T-helper 17 cell (primary cell): ENCODE measurements at regions not wholly inside any gene's neighbourhood (a gene's known extent, or its start where the extent isn't known, plus 50 kb on each side); places are given as distances from the start of the nearest gene placed in this dataset.

Source experiments
- ATAC-seq: fragments of 150-1000 bp; cut with Tn5 transposase; 2 replicates; pipeline ENCODE4 v1.10.0; 2021; ENCODE audit warnings: mild to moderate bottlenecking, moderate library complexity
- DNase-seq, 3 donors: peaks; one replicate each; pipeline versions ENCODE4 v3.0.0 to v3.0.0-alpha.2; 2020 to 2021
- H3K9me3 ChIP-seq: one replicate; pipeline ENCODE4 v1.7.0; 2013; ENCODE audit warnings: low read length, mild to moderate bottlenecking; ENCODE audit not compliant: control insufficient read depth, poor library complexity, severe bottlenecking
- H3K27ac Mint-ChIP-seq: one replicate; pipeline ENCODE4 v1.8.0; 2022; ENCODE audit warnings: mild to moderate bottlenecking, moderate library complexity, mixed read lengths
- H3K27me3 Mint-ChIP-seq: one replicate; pipeline ENCODE4 v1.8.0; 2022; ENCODE audit warnings: mixed read lengths
- H3K36me3 Mint-ChIP-seq: one replicate; pipeline ENCODE4 v1.8.0; 2022; ENCODE audit warnings: low read depth, mixed read lengths
- H3K4me1 Mint-ChIP-seq: one replicate; pipeline ENCODE4 v1.8.0; 2022; ENCODE audit warnings: mild to moderate bottlenecking, mixed read lengths
- H3K4me3 Mint-ChIP-seq: one replicate; pipeline ENCODE4 v1.8.0; 2022; ENCODE audit warnings: mild to moderate bottlenecking, moderate library complexity, mixed read lengths

DNA sequence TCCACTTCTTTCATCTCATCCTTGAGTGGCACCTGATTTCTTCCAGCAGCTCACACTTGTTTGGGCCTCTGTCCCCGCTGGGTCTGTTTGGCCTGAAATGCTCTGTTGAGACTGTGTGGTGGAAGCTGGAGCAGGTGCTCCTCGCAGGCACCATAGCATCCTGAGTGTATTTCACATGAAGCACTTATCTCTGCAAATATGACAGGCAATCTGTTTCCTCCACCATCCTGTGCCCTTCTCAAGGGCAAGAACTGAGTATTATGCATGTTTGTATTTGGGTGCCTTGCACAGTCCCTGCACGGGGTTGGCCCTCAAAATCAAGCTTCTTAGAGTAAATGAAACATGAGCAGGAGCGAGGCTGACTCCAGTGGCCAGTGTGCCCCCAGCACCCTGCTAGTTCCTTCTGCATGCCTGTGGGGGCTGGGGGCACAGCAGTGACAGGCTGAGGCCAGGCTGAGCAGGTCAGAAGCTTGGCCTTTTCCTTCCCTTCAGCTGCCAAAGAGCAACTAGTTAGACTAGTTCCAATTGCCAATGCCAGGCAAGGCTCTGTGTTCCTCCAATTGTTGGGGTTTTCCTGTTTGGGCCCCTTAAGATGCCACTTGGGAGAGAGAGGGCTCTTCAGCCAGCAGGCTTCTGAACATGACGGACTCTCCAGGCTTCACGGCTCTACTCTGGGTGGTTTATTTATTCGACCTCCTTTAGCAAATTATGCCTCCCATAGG lies 129.6 kb upstream of the ATP1A1 start:
- peaks cover 3% of the 10 kb centered on the region for H3K36me3 Mint-ChIP-seq
- no peaks in the 10 kb centered on the region for H3K9me3 ChIP-seq
- no peak for DNase-seq
- H3K4me1 Mint-ChIP-seq = peaks cover 5% of the 10 kb centered on the region
- H3K27me3 Mint-ChIP-seq = peaks cover 17% of the 10 kb centered on the region
- ATAC-seq = no peak
- no peak overlapping the region for H3K4me3 Mint-ChIP-seq
- no peak overlapping the region for H3K27ac Mint-ChIP-seq

- Mint-ChIP-seq H3K4me1 (peaks cover 5% of the 10 kb centered on the region), H3K36me3 (peaks cover 4% of the 10 kb centered on the region), H3K4me3 (no peak overlapping the region), H3K27ac (peak overlapping the region; percentile 6), H3K27me3 (peaks cover 8% of the 10 kb centered on the region)
- no peaks in the 10 kb centered on the region for H3K9me3 ChIP-seq
- DNase-seq = no peak
- ATAC-seq = no peak
These were observed 126.9 kb upstream of the ATP1A1 start for GRCh38 chr1:116246174-116246573.

DNA sequence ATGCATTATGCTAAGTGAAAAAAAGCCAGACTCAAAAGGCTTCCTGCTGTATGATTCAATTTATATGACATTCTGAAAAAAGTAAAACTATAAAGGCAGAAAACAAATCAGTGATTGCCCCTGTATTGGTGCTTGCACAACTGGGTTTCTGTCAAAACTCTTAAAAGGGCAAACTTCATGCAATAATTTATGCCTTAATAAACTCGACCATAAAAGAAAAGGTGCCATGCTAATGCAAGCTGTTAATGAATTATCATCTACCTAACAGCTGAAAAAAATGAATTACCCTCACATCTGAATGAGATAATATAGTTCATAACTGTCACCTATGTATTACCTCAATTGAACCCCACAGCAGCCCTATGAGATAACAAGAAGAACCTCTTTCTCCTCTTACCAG lies 120.8 kb upstream of the ATP1A1 start:
- Mint-ChIP-seq H3K36me3 (peaks cover 4% of the 10 kb centered on the region), H3K4me1 (peaks cover 3% of the 10 kb centered on the region), H3K27ac (no peak overlapping the region), H3K27me3 (no peaks in the 10 kb centered on the region), H3K4me3 (no peak overlapping the region)
- no peak for DNase-seq
- no peaks in the 10 kb centered on the region for H3K9me3 ChIP-seq
- no peak for ATAC-seq

GRCh38 chr1:116252785-116253184 lies 120.3 kb upstream of the ATP1A1 start:
- Mint-ChIP-seq H3K36me3 (peaks cover 4% of the 10 kb centered on the region), H3K27me3 (no peaks in the 10 kb centered on the region), H3K27ac (no peak overlapping the region), H3K4me1 (peaks cover 3% of the 10 kb centered on the region), H3K4me3 (no peak overlapping the region)
- no peak for ATAC-seq
- no peak for DNase-seq
- no peaks in the 10 kb centered on the region for H3K9me3 ChIP-seq

DNA sequence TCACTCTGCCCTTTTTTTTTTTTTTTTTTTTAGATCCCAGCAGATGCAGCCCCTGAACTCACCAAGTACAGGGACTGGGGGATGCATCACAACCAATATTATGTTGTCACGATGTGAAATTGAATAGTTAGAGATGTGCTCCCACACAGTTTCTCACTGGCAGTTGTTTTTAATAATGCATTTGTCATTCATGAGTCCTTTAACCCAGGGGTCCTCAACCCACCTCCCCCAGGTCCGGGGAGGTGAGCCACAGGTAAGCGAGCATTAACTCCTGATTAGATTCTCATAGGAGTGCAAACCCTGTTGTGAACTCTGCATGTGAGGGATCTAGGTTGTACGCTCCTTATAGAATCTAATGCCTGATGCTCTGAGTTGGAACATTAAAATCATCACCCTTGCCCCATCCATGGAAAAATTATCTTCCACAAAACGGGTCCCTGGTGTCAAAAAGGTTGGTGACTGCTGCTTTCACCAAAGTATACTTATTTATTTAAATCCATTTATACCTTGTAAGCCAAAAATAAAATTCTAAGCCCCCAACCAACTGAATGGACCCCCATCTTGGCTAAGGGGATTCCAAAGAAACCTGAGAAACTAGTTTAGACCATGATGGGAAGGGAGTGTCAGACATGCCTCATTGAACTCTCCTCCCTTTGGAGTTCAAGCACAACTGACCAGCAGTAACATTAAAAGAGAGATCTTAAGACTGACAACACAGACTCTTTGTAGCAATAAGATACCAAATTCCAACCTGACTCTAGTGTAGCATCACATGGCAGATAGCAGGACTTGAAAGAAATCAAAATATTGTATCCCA lies 119.3 kb upstream of the ATP1A1 start:
- Mint-ChIP-seq H3K27me3 (no peaks in the 10 kb centered on the region), H3K27ac (no peak overlapping the region), H3K4me1 (peaks cover 3% of the 10 kb centered on the region), H3K4me3 (no peak overlapping the region), H3K36me3 (peaks cover 4% of the 10 kb centered on the region)
- no peaks in the 10 kb centered on the region for H3K9me3 ChIP-seq
- no peak for DNase-seq
- no peak for ATAC-seq

DNA sequence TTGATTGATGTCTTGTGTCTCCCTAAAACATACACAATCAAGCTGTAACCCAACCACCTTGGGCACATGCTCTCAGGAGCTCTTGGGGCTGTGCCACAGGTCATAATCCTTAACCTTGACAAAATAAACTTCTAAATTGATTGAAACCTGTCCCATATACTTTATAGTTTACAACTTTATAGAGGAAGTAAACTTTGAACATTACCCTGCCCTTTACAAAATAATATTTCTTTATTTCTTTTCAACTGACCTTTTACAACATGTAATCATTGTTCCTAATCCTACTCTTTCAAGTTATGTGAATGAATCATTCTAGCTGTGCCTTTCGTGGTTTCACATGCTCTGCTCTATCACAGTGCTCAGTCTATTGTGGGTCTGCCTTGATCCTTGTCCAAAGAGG lies 118.3 kb upstream of the ATP1A1 start:
- no peak overlapping the region for H3K4me3 Mint-ChIP-seq
- peaks cover 3% of the 10 kb centered on the region for H3K4me1 Mint-ChIP-seq
- H3K9me3 ChIP-seq = no peaks in the 10 kb centered on the region
- DNase-seq (no peak), ATAC-seq (no peak)
- H3K27ac Mint-ChIP-seq = peak overlapping the region; percentile 45
- H3K27me3 Mint-ChIP-seq = no peaks in the 10 kb centered on the region
- H3K36me3 Mint-ChIP-seq = peaks cover 4% of the 10 kb centered on the region

DNA sequence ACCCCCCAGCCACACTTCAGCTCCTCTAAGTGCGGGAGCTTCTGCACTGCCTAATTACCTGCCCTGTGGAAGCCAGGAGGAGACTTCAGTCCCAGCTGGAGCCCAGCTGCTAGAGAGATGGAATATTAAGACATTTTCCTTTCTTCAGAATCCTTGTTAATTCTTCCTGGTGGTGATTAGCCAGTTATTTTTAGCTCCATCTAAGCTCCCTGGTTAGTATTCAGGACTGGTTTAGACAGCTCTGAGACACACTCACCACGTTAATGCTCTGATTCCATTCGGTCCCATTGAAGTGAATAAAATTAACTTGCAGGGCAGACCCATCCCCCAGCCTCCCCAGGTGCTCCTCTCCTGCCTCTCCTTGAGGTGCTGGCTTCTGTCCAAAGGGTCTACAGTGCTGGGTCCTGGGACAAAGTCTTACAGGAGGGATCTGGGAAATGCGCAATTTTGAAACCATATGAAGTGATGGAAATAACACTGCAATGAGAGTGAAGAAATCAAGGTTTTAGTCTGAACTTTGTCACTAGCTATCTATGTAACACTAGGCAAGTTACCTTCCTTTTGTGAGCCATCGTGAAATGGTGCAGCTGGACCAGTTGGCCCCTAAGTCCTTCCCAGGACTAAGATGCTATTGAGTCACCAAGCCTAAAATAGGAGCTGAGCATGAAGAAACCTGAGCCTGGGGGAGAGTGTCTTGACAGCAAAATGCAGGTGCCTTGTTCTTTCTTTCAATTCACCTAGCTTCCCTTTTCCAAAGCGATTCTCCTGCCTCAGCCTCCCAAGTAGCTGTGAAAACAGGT lies 117.4 kb upstream of the ATP1A1 start:
- H3K36me3 Mint-ChIP-seq = peaks cover 3% of the 10 kb centered on the region
- peaks cover 3% of the 10 kb centered on the region for H3K4me1 Mint-ChIP-seq
- H3K4me3 Mint-ChIP-seq = no peak overlapping the region
- no peaks in the 10 kb centered on the region for H3K9me3 ChIP-seq
- ATAC-seq (no peak), DNase-seq (no peak)
- H3K27me3 Mint-ChIP-seq = no peaks in the 10 kb centered on the region
- H3K27ac Mint-ChIP-seq = peak overlapping the region; percentile 45

- peaks cover 3% of the 10 kb centered on the region for H3K4me1 Mint-ChIP-seq
- no peak overlapping the region for H3K27ac Mint-ChIP-seq
- H3K27me3 Mint-ChIP-seq = no peaks in the 10 kb centered on the region
- peaks cover 3% of the 10 kb centered on the region for H3K36me3 Mint-ChIP-seq
- ATAC-seq (no peak), DNase-seq (no peak)
- no peaks in the 10 kb centered on the region for H3K9me3 ChIP-seq
- no peak overlapping the region for H3K4me3 Mint-ChIP-seq
These were observed 116.8 kb upstream of the ATP1A1 start for GRCh38 chr1:116256286-116256649.

DNA sequence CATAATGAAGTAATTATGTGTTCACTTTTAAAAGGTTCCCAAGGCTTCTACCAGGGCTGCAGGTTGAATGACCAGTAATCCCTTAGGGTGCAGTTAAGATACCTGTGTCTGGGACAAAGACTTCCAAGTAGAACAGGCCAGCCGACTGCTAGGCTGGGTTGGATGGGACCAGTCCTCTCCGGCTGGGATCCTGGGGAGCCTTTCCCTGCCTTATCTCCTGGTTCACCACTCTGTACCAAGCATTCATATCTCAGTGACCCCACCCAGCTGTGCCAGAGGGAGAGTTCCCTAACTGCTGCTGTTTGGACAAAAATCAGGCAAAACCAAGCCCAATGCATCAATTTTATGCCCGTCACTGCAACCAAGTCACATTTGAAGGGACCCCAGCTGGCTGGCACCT lies 116.2 kb upstream of the ATP1A1 start:
- Mint-ChIP-seq H3K4me1 (peaks cover 5% of the 10 kb centered on the region), H3K36me3 (peaks cover 5% of the 10 kb centered on the region), H3K4me3 (no peak overlapping the region), H3K27ac (no peak overlapping the region), H3K27me3 (no peaks in the 10 kb centered on the region)
- ATAC-seq (no peak), DNase-seq (no peak)
- no peaks in the 10 kb centered on the region for H3K9me3 ChIP-seq

DNA sequence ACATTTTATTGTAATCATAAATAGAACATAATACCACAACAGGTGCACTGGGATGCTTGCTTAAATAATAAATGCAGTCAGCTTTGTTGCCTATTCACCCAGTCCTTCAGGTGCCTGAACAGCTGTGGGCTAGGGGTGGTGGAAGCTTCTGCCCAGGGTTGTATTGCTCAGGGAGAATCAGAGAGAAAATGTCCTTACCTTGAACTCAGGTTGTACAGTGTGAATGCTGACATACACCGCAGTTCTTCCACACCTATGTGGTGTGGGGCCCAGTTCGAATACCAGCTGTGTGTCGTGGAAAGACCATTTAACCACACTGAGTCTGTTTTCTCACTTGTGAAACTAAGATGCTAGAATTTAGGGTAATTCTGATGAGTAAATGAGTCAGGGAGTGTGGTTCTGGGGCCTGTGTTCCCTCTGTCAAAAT lies 115.7 kb upstream of the ATP1A1 start:
- no peak for DNase-seq
- no peak overlapping the region for H3K27ac Mint-ChIP-seq
- no peak for ATAC-seq
- H3K9me3 ChIP-seq = no peaks in the 10 kb centered on the region
- no peak overlapping the region for H3K4me3 Mint-ChIP-seq
- H3K36me3 Mint-ChIP-seq = peaks cover 6% of the 10 kb centered on the region
- peaks cover 7% of the 10 kb centered on the region for H3K4me1 Mint-ChIP-seq
- H3K27me3 Mint-ChIP-seq = no peaks in the 10 kb centered on the region

DNA sequence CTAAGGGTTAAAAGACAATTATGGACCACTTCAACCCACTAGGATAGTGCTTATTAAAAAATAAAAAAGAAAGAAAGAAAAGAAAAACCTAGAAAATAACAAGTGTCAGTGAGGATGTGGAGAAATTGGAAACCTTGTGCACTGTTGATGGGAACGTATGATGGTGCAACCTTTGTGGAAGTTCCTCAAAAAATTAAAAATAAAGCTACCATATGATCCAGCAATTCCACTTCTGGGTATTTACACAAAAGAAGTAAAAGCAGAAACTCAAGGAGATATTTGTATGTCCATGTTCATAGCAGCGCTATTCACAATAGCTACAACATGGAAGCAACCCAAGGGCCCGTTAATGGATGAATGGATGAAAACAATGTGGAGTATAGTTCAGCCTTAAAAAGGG lies 115.2 kb upstream of the ATP1A1 start:
- Mint-ChIP-seq H3K27ac (no peak overlapping the region), H3K36me3 (peaks cover 6% of the 10 kb centered on the region), H3K27me3 (no peaks in the 10 kb centered on the region), H3K4me3 (no peak overlapping the region), H3K4me1 (peaks cover 7% of the 10 kb centered on the region)
- DNase-seq = no peak
- H3K9me3 ChIP-seq = no peaks in the 10 kb centered on the region
- no peak for ATAC-seq

DNA sequence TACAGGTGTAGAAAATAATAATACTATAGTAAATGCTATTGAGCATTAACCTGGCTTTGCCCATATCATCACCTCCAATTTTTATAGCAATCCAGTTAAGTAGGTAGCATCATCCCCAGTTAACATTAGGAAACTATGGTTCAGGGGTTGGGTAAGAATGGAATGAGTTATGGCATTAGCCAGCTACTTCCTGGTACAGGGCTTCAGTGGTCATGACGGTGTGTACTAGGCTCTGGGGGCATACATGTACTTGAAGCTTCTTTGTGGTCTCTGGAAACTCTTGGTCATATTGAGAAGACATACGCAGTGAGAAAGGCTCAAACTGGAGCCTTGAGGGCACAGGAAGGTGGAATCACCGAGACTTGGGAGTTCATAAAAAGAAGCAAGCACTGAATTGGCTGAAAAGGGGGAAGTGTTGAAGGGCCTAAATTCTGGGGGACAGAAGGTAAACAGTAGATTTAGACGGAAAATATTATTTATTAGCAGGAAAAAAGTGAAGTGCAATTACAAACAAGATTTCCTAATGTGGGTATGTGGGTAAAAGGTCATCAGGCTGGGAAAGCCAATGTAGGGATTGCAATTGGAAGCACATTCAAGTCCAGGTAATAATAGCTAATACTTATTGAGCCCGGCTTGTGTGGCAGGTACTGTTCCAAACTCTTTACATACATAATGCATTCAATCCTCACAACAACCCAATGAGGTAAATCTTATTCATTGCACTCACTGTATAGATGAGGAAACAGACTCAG lies 114.2 kb upstream of the ATP1A1 start:
- ATAC-seq = no peak
- no peak overlapping the region for H3K27ac Mint-ChIP-seq

DNA sequence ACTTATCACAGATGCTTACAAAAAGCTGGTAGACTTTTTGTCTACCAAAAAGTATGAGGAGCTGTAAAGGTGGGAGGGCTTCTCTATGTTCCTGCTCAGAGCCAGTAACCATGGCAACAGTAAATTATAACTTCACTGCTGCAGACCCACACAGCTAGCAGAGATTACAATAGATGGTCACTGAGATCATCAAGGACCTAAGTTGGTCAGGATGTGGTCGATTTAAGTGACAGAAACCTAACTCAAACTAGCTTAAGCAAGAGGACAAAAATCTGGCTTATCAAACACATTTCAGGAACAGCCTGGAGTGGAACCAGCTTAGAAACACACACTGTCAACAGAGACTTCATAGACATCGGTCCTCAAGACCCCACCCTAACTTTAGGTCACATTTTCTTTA lies 113.4 kb upstream of the ATP1A1 start:
- peaks cover 7% of the 10 kb centered on the region for H3K4me1 Mint-ChIP-seq
- H3K36me3 Mint-ChIP-seq = peaks cover 6% of the 10 kb centered on the region
- ATAC-seq (no peak), DNase-seq (no peak)
- H3K4me3 Mint-ChIP-seq = no peak overlapping the region
- H3K27ac Mint-ChIP-seq = no peak overlapping the region
- H3K9me3 ChIP-seq = no peaks in the 10 kb centered on the region
- H3K27me3 Mint-ChIP-seq = no peaks in the 10 kb centered on the region

More for the DNA sequence above, 114.2 kb upstream of the ATP1A1 start:
- no peaks in the 10 kb centered on the region for H3K27me3 Mint-ChIP-seq
- no peak overlapping the region for H3K4me3 Mint-ChIP-seq
- H3K4me1 Mint-ChIP-seq = peaks cover 7% of the 10 kb centered on the region
- no peaks in the 10 kb centered on the region for H3K9me3 ChIP-seq
- H3K36me3 Mint-ChIP-seq = peaks cover 6% of the 10 kb centered on the region
- no peak for DNase-seq
